ENCODE measurements at regions not wholly inside any gene's neighbourhood (a gene's known extent, or its start where the extent isn't known, plus 50 kb on each side); places are given as distances from the start of the nearest gene placed in this dataset.

DNA sequence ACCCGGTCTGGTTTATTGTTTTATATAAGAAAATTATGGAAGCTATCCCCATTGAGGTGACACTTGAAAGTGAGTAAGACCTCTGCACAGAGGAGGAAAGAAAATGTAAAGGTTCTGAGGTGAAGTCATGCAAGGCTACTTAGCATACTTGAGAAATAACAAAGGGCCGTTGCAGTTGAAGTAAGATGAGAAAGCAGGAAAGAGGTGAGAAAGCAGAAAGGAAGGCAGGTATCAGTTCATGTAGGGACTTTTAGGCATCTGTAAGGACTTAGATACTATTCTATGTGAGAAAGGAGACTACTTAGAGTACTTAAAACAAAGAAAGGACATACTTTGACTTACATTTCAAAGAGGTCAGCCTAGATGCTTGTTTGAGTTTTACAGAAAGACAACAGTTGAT lies 84.7 kb downstream of the CASP12 start:
- no peak overlapping the region for H3K9ac ChIP-seq (replicated peaks in 1 of 4; ENCODE audit: extremely low read depth in 1 of 4, low read depth in 3 of 4, low read length in 3 of 4)
- no peak overlapping the region for H2BK5ac ChIP-seq (ENCODE audit: low read depth, low read length)
- no peaks in the 10 kb centered on the region for H3K79me2 ChIP-seq (ENCODE audit: control insufficient read depth in 1 of 2, insufficient read depth in 2 of 2, low read length in 2 of 2)
- no peak overlapping the region for H3K23ac ChIP-seq (ENCODE audit: insufficient read length)
- DNase-seq (ENCODE audit: low read depth in 1 of 2, low spot score in 2 of 2) (no peak), FAIRE-seq (peak; percentile 7)
- no peaks in the 10 kb centered on the region for H3K79me1 ChIP-seq (ENCODE audit: low read depth, low read length)
- no peaks in the 10 kb centered on the region for H3K23me2 ChIP-seq (ENCODE audit: low read depth, low read length)
- ChIA-PET POLR2A (ENCODE audit: partially characterized antibody) (no interaction called here), CTCF (ENCODE audit: partially characterized antibody) (no interaction called here)
- peaks cover 0 to 4% (median 0%) of the 10 kb centered on the region in 4 experiments; a peak in 1 of 7 replicates for H3K4me1 ChIP-seq (replicated peaks in 1 of 4; ENCODE audit: control insufficient read depth in 3 of 4, insufficient read depth in 4 of 4, low read length in 3 of 4)
- no peaks in the 10 kb centered on the region for H3K9me3 ChIP-seq (ENCODE audit: insufficient read depth in 2 of 2, low read depth in 1 of 2, low read length in 1 of 2)
- H3K4me3 ChIP-seq (ENCODE audit: extremely low read depth in 1 of 4, insufficient read depth in 2 of 4, low read depth in 3 of 4, low read length in 4 of 4), result no peak overlapping the region
- WGBS, 2 experiments (ENCODE audit: extremely low coverage in 1 of 2, insufficient coverage in 1 of 2, insufficient read length in 1 of 2, insufficient replicate concordance in 2 of 2, low coverage in 1 of 2, low lambda C conversion rate in 2 of 2, missing lambda C conversion rate in 1 of 2), result 57% methylated on average over 2 of the region's 2 CpGs; no CpG with 5 or more reads in 1 of the 2 experiments
- no peaks in the 10 kb centered on the region for H3K36me3 ChIP-seq (ENCODE audit: control insufficient read depth in 2 of 4, insufficient read depth in 4 of 4, low read length in 3 of 4)
- no peak overlapping the region for H3K4ac ChIP-seq (replicated peaks; ENCODE audit: insufficient read length, low read depth, low read length)
- H4K8ac ChIP-seq (ENCODE audit: extremely low read depth, insufficient read depth, low read length), result no peak overlapping the region
- no peak overlapping the region for H2BK15ac ChIP-seq (ENCODE audit: low read length)
- H2AFZ ChIP-seq (ENCODE audit: low read length), result no peak overlapping the region
- H2BK12ac ChIP-seq (ENCODE audit: low read depth, low read length), result no peak overlapping the region
- no peaks in the 10 kb centered on the region for H4K20me1 ChIP-seq (replicated peaks in 1 of 2; ENCODE audit: control insufficient read depth in 1 of 2, insufficient read depth in 2 of 2, low read length in 2 of 2)
- H3K4me2 ChIP-seq (ENCODE audit: insufficient read depth in 1 of 2, low read depth in 2 of 2, low read length in 2 of 2), result no peak overlapping the region
- H2BK120ac ChIP-seq (replicated peaks; ENCODE audit: low read depth, low read length), result no peak overlapping the region
- no peak overlapping the region for H2BK20ac ChIP-seq (ENCODE audit: low read length)
- no peak overlapping the region for H3K27ac ChIP-seq (ENCODE audit: low read depth, low read length)
- H3K18ac ChIP-seq (ENCODE audit: extremely low read depth, low read length), result no peak overlapping the region
- no peak overlapping the region for H3K14ac ChIP-seq (ENCODE audit: insufficient read length)
- TF ChIP-seq MAFK (IDR thresholded peaks at IDR 0.05; ENCODE audit: low read depth, low read length), result no peak
- no peak for TF ChIP-seq JUN (IDR thresholded peaks at IDR 0.05; ENCODE audit: low read depth, low read length)
- no peak for TF ChIP-seq CHD1 (IDR thresholded peaks at IDR 0.05; ENCODE audit: low read depth, low read length)
- TF ChIP-seq PHF8 (conservative IDR thresholded peaks at IDR 0.05; ENCODE audit: low read depth, low read length), result no peak
- TF ChIP-seq, protein P1, sequence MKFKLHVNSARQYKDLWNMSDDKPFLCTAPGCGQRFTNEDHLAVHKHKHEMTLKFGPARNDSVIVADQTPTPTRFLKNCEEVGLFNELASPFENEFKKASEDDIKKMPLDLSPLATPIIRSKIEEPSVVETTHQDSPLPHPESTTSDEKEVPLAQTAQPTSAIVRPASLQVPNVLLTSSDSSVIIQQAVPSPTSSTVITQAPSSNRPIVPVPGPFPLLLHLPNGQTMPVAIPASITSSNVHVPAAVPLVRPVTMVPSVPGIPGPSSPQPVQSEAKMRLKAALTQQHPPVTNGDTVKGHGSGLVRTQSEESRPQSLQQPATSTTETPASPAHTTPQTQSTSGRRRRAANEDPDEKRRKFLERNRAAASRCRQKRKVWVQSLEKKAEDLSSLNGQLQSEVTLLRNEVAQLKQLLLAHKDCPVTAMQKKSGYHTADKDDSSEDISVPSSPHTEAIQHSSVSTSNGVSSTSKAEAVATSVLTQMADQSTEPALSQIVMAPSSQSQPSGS (IDR thresholded peaks at IDR 0.05; ENCODE audit: low read length), result no peak
- no peak overlapping the region for H2AK5ac ChIP-seq (ENCODE audit: low read depth, low read length)
- H4K91ac ChIP-seq (replicated peaks; ENCODE audit: insufficient read length, low read length), result no peak overlapping the region
- no peak overlapping the region for H4K5ac ChIP-seq (ENCODE audit: insufficient read length, low read depth, low read length)
- no peak overlapping the region for H3K56ac ChIP-seq (replicated peaks; ENCODE audit: insufficient read length, low read depth, low read length)
- H3K27me3 ChIP-seq (replicated peaks in 1 of 4; ENCODE audit: control insufficient read depth in 3 of 4, extremely low read depth in 1 of 4, insufficient read depth in 3 of 4, low read length in 3 of 4), result no peaks in the 10 kb centered on the region

Measured in H1 (cell line).